Right lobe of liver (tissue), 6 donors: ENCODE measurements at regions not wholly inside any gene's neighbourhood (a gene's known extent, or its start where the extent isn't known, plus 50 kb on each side); places are given as distances from the start of the nearest gene placed in this dataset.

Experiments
- ATAC-seq, 4 donors: fragments of 200-7000 bp; cut with Tn5 transposase; one replicate each; pipeline ENCODE4 v1.9.1; 2020; ENCODE audit warnings: mild to moderate bottlenecking in 4 of 4, moderate library complexity in 4 of 4
- DNase-seq, 3 donors: peaks; one replicate each; pipeline ENCODE4 v3.0.0-alpha.2; 2020
- H3K27ac ChIP-seq, 3 donors: fragments of 200-600 bp; one replicate each; pipeline ENCODE4 v1.8.0; 2022
- H3K27me3 ChIP-seq, 2 donors: fragments of 200-600 bp; one replicate each; pipeline ENCODE4 v1.8.0; 2022
- H3K36me3 ChIP-seq, 4 donors: fragments of 200-600 bp; sonication (generic) in 1 of 4; one replicate each; pipeline versions ENCODE4 v1.5.1 to v1.8.0; 2017 to 2022; ENCODE audit warnings: control low read depth in 1 of 4
- H3K4me1 ChIP-seq, 4 donors: fragments of 200-600 bp; sonication (generic) in 1 of 4; one replicate each; pipeline versions ENCODE4 v1.5.1 to v1.8.0; 2017 to 2022; ENCODE audit warnings: control low read depth in 1 of 4
- H3K4me3 ChIP-seq, 3 donors: fragments of 200-600 bp; one replicate each; pipeline ENCODE4 v1.8.0; 2022
- H3K9me3 ChIP-seq, 4 donors: fragments of 200-600 bp; sonication (generic) in 1 of 4; one replicate each; pipeline versions ENCODE4 v1.5.1 to v1.8.0; 2017 to 2022; ENCODE audit warnings: control low read depth in 1 of 4
- CTCF ChIP-seq, 4 donors: fragments of 200-600 bp in 3 of 4; fragments of 450-650 bp in 1 of 4; IDR thresholded peaks; one replicate each; pipeline versions ENCODE4 v1.5.1 to v1.8.0; 2016 to 2022; ENCODE audit warnings: antibody characterized with exemption in 4 of 4, mild to moderate bottlenecking in 2 of 4
- POLR2A ChIP-seq: fragments of 450-650 bp; IDR thresholded peaks from one replicate; pipeline ENCODE4 v1.6.1; 2017; ENCODE audit warnings: antibody characterized with exemption, mild to moderate bottlenecking
- WGBS: methylation state at CpG from one replicate; pipeline ENCODE4 v1.1.6; 2018; ENCODE audit warnings: low coverage, low lambda C conversion rate; ENCODE audit not compliant: insufficient coverage; ENCODE audit errors: missing lambda C conversion rate; 5-methylcytosine and 5-hydroxymethylcytosine counted together
- intact Hi-C, 2 donors: fragments of 100-400 bp; cut with DNase I; formaldehyde crosslinking; loops; one replicate each; pipeline versions ENCODE4 v1.11.2 to v1.14.1; 2022
- donor health status: DM: no; HTN: yes; CAD: no.
- donor health status: DM: no; HTN: no; CAD: no.
- donor health status: DM: no; HTN: no; CAD: no.
- donor health status: DM: no; HTN: yes; CAD: no.
- donor health status: DM: no; HTN: yes; CAD: no.

GRCh38 chr14:96653597-96653996, 143.6 kb upstream of the VRK1 start:
- intact Hi-C loops: no loop called here
- H3K27ac ChIP-seq: no peak overlapping the region
- no peaks in the 10 kb centered on the region for H3K4me1 ChIP-seq
- no peaks in the 10 kb centered on the region for H3K27me3 ChIP-seq
- TF ChIP-seq POLR2A: no peak
- no peak for TF ChIP-seq CTCF (IDR thresholded peaks at IDR 0.05)
- no peaks in the 10 kb centered on the region for H3K36me3 ChIP-seq
- 91% methylated on average over 7 of the region's 8 CpGs for WGBS
- ATAC-seq (no peak), DNase-seq (no peak)
- H3K4me3 ChIP-seq: no peak overlapping the region
- H3K9me3 ChIP-seq: no peaks in the 10 kb centered on the region

GRCh38 chr14:96658611-96659010, 138.6 kb upstream of the VRK1 start:
- Histone ChIP-seq H3K27me3 (no peaks in the 10 kb centered on the region), H3K36me3 (no peaks in the 10 kb centered on the region), H3K4me1 (no peaks in the 10 kb centered on the region), H3K9me3 (no peaks in the 10 kb centered on the region), H3K27ac (no peak overlapping the region), H3K4me3 (no peak overlapping the region)
- ATAC-seq: no peak
- TF ChIP-seq POLR2A (no peak), CTCF (IDR thresholded peaks at IDR 0.05) (no peak)
- WGBS: 50% methylated on average over 4 of the region's 4 CpGs
- intact Hi-C loops: no loop called here
- no peak for DNase-seq

- intact Hi-C loops: no loop called here
- ATAC-seq: no peak
- Histone ChIP-seq H3K36me3 (no peaks in the 10 kb centered on the region), H3K4me3 (no peak overlapping the region), H3K27me3 (no peaks in the 10 kb centered on the region), H3K27ac (no peak overlapping the region), H3K4me1 (no peaks in the 10 kb centered on the region), H3K9me3 (no peaks in the 10 kb centered on the region)
- 33% methylated on average over 1 of the region's 1 CpG for WGBS
- no peak for TF ChIP-seq CTCF (IDR thresholded peaks at IDR 0.05)
- no peak for TF ChIP-seq POLR2A
- no peak for DNase-seq
Measured at GRCh38 chr14:96660123-96660522, 137.1 kb upstream of the VRK1 start.

- intact Hi-C loops: no loop called here
- 43% methylated on average over 3 of the region's 4 CpGs for WGBS
- no peaks in the 10 kb centered on the region for H3K36me3 ChIP-seq
- H3K4me3 ChIP-seq: no peak overlapping the region
- no peak overlapping the region for H3K27ac ChIP-seq
- no peak for TF ChIP-seq POLR2A
- TF ChIP-seq CTCF (IDR thresholded peaks at IDR 0.05): no peak
- ATAC-seq (no peak), DNase-seq (no peak)
- no peaks in the 10 kb centered on the region for H3K4me1 ChIP-seq
- no peaks in the 10 kb centered on the region for H3K27me3 ChIP-seq
- no peaks in the 10 kb centered on the region for H3K9me3 ChIP-seq
Measured at GRCh38 chr14:96660667-96661066, 136.5 kb upstream of the VRK1 start.

- intact Hi-C loops: no loop called here
- TF ChIP-seq CTCF (IDR thresholded peaks at IDR 0.05) (no peak), POLR2A (no peak)
- ATAC-seq (no peak), DNase-seq (no peak)
- H3K27me3 ChIP-seq: no peaks in the 10 kb centered on the region
- no peak overlapping the region for H3K4me3 ChIP-seq
- no peaks in the 10 kb centered on the region for H3K9me3 ChIP-seq
- no peaks in the 10 kb centered on the region for H3K36me3 ChIP-seq
- no peak overlapping the region for H3K27ac ChIP-seq
- H3K4me1 ChIP-seq: no peaks in the 10 kb centered on the region
Measured at GRCh38 chr14:96661244-96661969, 135.8 kb upstream of the VRK1 start.
